DOHH2 (cell line): ENCODE measurements at regions not wholly inside any gene's neighbourhood (a gene's known extent, or its start where the extent isn't known, plus 50 kb on each side); places are given as distances from the start of the nearest gene placed in this dataset.
"Not testable (repeated sequence)": the region's sequence is repeated elsewhere in the genome, so short reads cannot be mapped to it uniquely, and the experiment has no call there.

ENCODE experiments used
- H3F3A ChIP-seq: fragments of 200-600 bp; sonication (generic), shearing (Covaris generic); 2 replicates; pipeline ENCODE4 v1.6.0; 2016; ENCODE audit warnings: antibody characterized with exemption, mild to moderate bottlenecking; ENCODE audit not compliant: control insufficient read depth, insufficient read depth
- H3K27ac ChIP-seq: fragments of 200-600 bp; sonication (generic); 2 replicates; pipeline ENCODE4 v1.5.1; 2014; ENCODE audit warnings: low read depth, mild to moderate bottlenecking, low read length, moderate library complexity
- H3K27me3 ChIP-seq: fragments of 200-600 bp; sonication (generic); 2 replicates; pipeline ENCODE4 v1.6.1; 2014; ENCODE audit warnings: mild to moderate bottlenecking, low read length, mixed read lengths; ENCODE audit not compliant: control insufficient read depth
- H3K36me3 ChIP-seq: fragments of 200-600 bp; sonication (generic); 2 replicates; pipeline ENCODE4 v1.6.1; 2014; ENCODE audit warnings: mild to moderate bottlenecking, low read length, moderate library complexity, mixed read lengths; ENCODE audit not compliant: control insufficient read depth
- H3K4me1 ChIP-seq: fragments of 200-600 bp; sonication (generic); 2 replicates; pipeline ENCODE4 v1.6.1; 2014; ENCODE audit warnings: mild to moderate bottlenecking, low read length, mixed read lengths; ENCODE audit not compliant: control insufficient read depth
- H3K4me2 ChIP-seq: fragments of 200-600 bp; sonication (generic); 2 replicates; pipeline ENCODE4 v1.6.0; 2014; ENCODE audit warnings: mild to moderate bottlenecking, low read length, moderate library complexity
- H3K4me3 ChIP-seq: fragments of 200-600 bp; sonication (generic); 2 replicates; pipeline ENCODE4 v1.5.1; 2014; ENCODE audit warnings: mild to moderate bottlenecking, low read length, mixed read lengths
- H3K79me2 ChIP-seq: fragments of 200-600 bp; sonication (generic); 2 replicates; pipeline ENCODE4 v1.6.1; 2014; ENCODE audit warnings: mild to moderate bottlenecking, low read length, mixed read lengths; ENCODE audit not compliant: control insufficient read depth
- H3K9me2 ChIP-seq: fragments of 200-600 bp; sonication (generic); replicated peaks from 2 replicates; pipeline ENCODE4 v1.6.1; 2014; ENCODE audit warnings: mild to moderate bottlenecking, low read length, mixed read lengths; ENCODE audit not compliant: control insufficient read depth
- H3K9me3 ChIP-seq: fragments of 200-600 bp; sonication (generic); 2 replicates; pipeline ENCODE4 v1.6.1; 2014; ENCODE audit warnings: antibody characterized with exemption, low read length, mixed read lengths; ENCODE audit not compliant: control insufficient read depth, insufficient read depth
- H4K20me1 ChIP-seq: fragments of 200-600 bp; sonication (generic); 2 replicates; pipeline ENCODE4 v1.6.0; 2014; ENCODE audit warnings: low read depth, mild to moderate bottlenecking, antibody characterized with exemption, low read length, moderate library complexity; ENCODE audit not compliant: control insufficient read depth, insufficient read depth
- EZH2phosphoT487 ChIP-seq: fragments of 200-600 bp; sonication (generic); IDR thresholded peaks from 2 replicates; pipeline ENCODE4 v1.6.1; 2017; ENCODE audit warnings: borderline replicate concordance, mild to moderate bottlenecking, antibody characterized with exemption, low read length, moderate library complexity, mixed read lengths
- TF ChIP-seq, protein P1 (sequence below): fragments of 200-600 bp; sonication (generic); IDR thresholded peaks from one replicate; pipeline ENCODE4 v1.5.1; 2014; ENCODE audit warnings: antibody characterized with exemption, mild to moderate bottlenecking, low read depth, low read length; ENCODE audit not compliant: poor library complexity, severe bottlenecking

DNA sequence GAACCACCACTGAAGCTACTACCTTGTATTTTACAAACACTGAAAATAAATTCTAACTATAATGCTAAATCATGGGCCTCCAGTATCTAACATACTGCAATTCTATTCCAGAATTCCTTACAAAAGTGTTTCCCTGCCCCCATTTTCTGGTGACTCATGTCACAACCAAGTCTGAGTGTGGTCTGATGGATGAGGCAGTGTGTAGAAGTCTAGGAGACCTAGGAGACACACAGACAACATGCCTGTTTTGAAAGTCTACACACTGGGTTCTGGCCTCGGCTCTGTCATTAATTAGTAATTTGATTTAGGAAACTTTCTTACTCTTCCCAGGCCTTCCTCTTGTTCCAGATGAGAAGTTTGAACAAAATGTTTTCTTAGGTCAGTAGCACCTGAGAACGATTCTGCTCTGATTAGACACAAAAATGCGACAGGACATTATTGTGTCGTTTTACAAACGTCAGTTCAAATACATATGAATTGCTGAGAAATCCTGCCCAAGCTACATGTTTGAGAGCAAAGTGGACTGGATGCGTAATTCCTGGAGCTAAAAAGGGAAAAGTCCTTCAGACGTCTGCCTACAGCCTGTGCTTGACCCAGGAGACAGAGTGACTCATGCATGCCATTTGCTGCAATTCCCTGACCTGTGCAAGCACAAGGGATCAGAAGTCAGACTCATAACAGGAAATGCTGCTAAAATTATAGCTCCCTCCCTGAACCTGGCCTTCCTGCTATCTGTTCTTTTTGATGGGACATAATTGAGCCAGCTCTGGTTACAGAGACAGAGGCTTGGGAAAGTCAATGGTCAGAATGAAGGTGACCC, 494.4 kb downstream of the SOX11 start:
- TF ChIP-seq, protein P1, sequence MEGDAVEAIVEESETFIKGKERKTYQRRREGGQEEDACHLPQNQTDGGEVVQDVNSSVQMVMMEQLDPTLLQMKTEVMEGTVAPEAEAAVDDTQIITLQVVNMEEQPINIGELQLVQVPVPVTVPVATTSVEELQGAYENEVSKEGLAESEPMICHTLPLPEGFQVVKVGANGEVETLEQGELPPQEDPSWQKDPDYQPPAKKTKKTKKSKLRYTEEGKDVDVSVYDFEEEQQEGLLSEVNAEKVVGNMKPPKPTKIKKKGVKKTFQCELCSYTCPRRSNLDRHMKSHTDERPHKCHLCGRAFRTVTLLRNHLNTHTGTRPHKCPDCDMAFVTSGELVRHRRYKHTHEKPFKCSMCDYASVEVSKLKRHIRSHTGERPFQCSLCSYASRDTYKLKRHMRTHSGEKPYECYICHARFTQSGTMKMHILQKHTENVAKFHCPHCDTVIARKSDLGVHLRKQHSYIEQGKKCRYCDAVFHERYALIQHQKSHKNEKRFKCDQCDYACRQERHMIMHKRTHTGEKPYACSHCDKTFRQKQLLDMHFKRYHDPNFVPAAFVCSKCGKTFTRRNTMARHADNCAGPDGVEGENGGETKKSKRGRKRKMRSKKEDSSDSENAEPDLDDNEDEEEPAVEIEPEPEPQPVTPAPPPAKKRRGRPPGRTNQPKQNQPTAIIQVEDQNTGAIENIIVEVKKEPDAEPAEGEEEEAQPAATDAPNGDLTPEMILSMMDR = no peak
- TF ChIP-seq EZH2phosphoT487 = no peak
- Histone ChIP-seq H3K4me3 (no peak overlapping the region), H4K20me1 (no peaks in the 10 kb centered on the region), H3K9me2 (no peaks in the 10 kb centered on the region), H3K79me2 (no peaks in the 10 kb centered on the region), H3K4me1 (0 out of 2 replicates have a peak, but pooled peaks cover 2% of the 10 kb centered on the region), H3K27me3 (no peaks in the 10 kb centered on the region), H3K4me2 (no peak overlapping the region), H3F3A (no peaks in the 10 kb centered on the region; the same call in 1 of the 2 replicates), H3K27ac (no peak overlapping the region), H3K9me3 (0 out of 2 replicates have a peak, but pooled peaks cover 2% of the 10 kb centered on the region), H3K36me3 (no peaks in the 10 kb centered on the region)

- H4K20me1 ChIP-seq = no peaks in the 10 kb centered on the region
- no peak overlapping the region for H3K4me3 ChIP-seq
- no peak overlapping the region for H3K4me2 ChIP-seq
- TF ChIP-seq, protein P1 = no peak
- TF ChIP-seq EZH2phosphoT487 = no peak
- no peaks in the 10 kb centered on the region for H3F3A ChIP-seq
- no peaks in the 10 kb centered on the region for H3K36me3 ChIP-seq
- no peaks in the 10 kb centered on the region for H3K4me1 ChIP-seq
- H3K79me2 ChIP-seq = no peaks in the 10 kb centered on the region
- H3K9me2 ChIP-seq = no peaks in the 10 kb centered on the region
- H3K27ac ChIP-seq = no peak overlapping the region
- no peaks in the 10 kb centered on the region for H3K9me3 ChIP-seq
- no peaks in the 10 kb centered on the region for H3K27me3 ChIP-seq
These were observed 504.3 kb downstream of the SOX11 start for GRCh38 chr2:6196449-6196848.

DNA sequence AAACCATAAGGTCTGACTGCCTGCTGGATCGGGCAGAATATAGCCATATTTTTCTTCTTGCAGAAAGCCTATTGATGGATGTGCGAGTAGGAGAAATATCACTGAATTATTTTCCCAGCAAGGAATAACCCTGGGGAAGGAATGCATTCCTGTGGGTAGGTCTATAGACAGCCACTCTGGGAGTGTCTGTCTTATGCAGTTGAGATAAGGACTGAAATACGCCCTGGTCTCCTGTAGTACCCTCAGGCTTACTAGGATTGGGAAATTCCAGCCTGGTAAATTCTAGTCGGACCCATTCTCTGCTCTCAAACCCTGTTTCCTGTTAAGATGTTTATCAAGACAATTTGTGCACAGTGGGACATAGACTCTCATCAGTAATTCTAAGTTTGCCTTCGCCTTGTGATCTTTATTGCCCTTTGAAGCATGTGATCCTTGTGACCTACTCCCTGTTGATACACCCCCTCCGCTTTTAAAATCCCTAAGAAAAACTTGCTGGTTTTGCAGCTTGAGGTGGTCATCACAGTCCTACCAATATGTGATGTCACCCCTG, 506.3 kb downstream of the SOX11 start:
- H3K27me3 ChIP-seq, H3K79me2 ChIP-seq, H3K27ac ChIP-seq, H3K4me2 ChIP-seq, H3K36me3 ChIP-seq, H3K4me3 ChIP-seq, H4K20me1 ChIP-seq, H3F3A ChIP-seq, H3K9me2 ChIP-seq, H3K9me3 ChIP-seq, H3K4me1 ChIP-seq: not testable (repeated sequence)

GRCh38 chr2:6202756-6203155, 510.6 kb downstream of the SOX11 start:
- Histone ChIP-seq H3K36me3 (no peaks in the 10 kb centered on the region), H3K27me3 (no peaks in the 10 kb centered on the region), H3K4me1 (no peaks in the 10 kb centered on the region), H3K27ac (no peak overlapping the region), H3K4me3 (no peak overlapping the region), H3K9me2 (no peaks in the 10 kb centered on the region), H3K79me2 (no peaks in the 10 kb centered on the region), H4K20me1 (no peaks in the 10 kb centered on the region), H3K9me3 (no peaks in the 10 kb centered on the region; the same call in 1 of the 2 replicates), H3K4me2 (no peak overlapping the region), H3F3A (no peaks in the 10 kb centered on the region)
- TF ChIP-seq, protein P1 = no peak
- no peak for TF ChIP-seq EZH2phosphoT487
